Activated naive CD4-positive, alpha-beta T cell treated with anti-CD3 and anti-CD28 coated beads for 36 hours (primary cell): ENCODE measurements at regions not wholly inside any gene's neighbourhood (a gene's known extent, or its start where the extent isn't known, plus 50 kb on each side); places are given as distances from the start of the nearest gene placed in this dataset.

Experiments
- CTCF ChIA-PET: fragments of 350-600 bp; sonication (Branson Sonifier 250); formaldehyde crosslinking; loops from one replicate; lab custom pipeline; 2021; ENCODE audit warnings: antibody characterized with exemption; lab: Charles Lee
- DNase-seq: peaks from one replicate; pipeline ENCODE4 v3.0.0-alpha.2; 2020
- H3K27ac Mint-ChIP-seq: one replicate; pipeline ENCODE4 v1.8.0; 2021; ENCODE audit warnings: mild to moderate bottlenecking, mixed read lengths
- H3K27me3 Mint-ChIP-seq: one replicate; pipeline ENCODE4 v1.8.0; 2021; ENCODE audit warnings: low read depth, mixed read lengths
- H3K36me3 Mint-ChIP-seq: one replicate; pipeline ENCODE4 v1.8.0; 2021; ENCODE audit warnings: low read depth, mixed read lengths
- H3K4me1 Mint-ChIP-seq: one replicate; pipeline ENCODE4 v1.8.0; 2021; ENCODE audit warnings: low read depth, mixed read lengths
- H3K4me3 Mint-ChIP-seq: one replicate; pipeline ENCODE4 v1.8.0; 2021; ENCODE audit warnings: mild to moderate bottlenecking, moderate library complexity, mixed read lengths
- H3K9me3 Mint-ChIP-seq: one replicate; pipeline ENCODE4 v1.8.0; 2021; ENCODE audit warnings: mixed read lengths
- intact Hi-C: fragments of 100-400 bp; cut with micrococcal nuclease; formaldehyde crosslinking; loops from one replicate; pipeline ENCODE4 v1.15.1; 2023

GRCh38 chr6:139546106-139546472 lies 171.6 kb upstream of the CITED2 start:
- DNase-seq, result no peak
- intact Hi-C loops, result loop anchor here (10.0 kb wide), 2 partner anchors 331 to 431 kb away; no protein-coding TSS in a partner anchor
- H3K36me3 Mint-ChIP-seq, result no peaks in the 10 kb centered on the region
- H3K4me3 Mint-ChIP-seq, result no peak overlapping the region
- H3K27me3 Mint-ChIP-seq, result no peaks in the 10 kb centered on the region
- no peak overlapping the region for H3K27ac Mint-ChIP-seq
- CTCF ChIA-PET, result no interaction called here
- H3K9me3 Mint-ChIP-seq, result no peaks in the 10 kb centered on the region
- H3K4me1 Mint-ChIP-seq, result no peaks in the 10 kb centered on the region

GRCh38 chr6:139545206-139546105 lies 171.0 kb upstream of the CITED2 start:
- Mint-ChIP-seq H3K9me3 (no peaks in the 10 kb centered on the region), H3K4me1 (peaks cover 3% of the 10 kb centered on the region), H3K36me3 (no peaks in the 10 kb centered on the region), H3K27ac (no peak overlapping the region), H3K27me3 (no peaks in the 10 kb centered on the region), H3K4me3 (no peak overlapping the region)
- CTCF ChIA-PET, result no interaction called here
- intact Hi-C loops, result loop anchor here (10.0 kb wide), 2 partner anchors 331 to 431 kb away; no protein-coding TSS in a partner anchor
- DNase-seq, result no peak

- no peak overlapping the region for H3K4me3 Mint-ChIP-seq
- no peaks in the 10 kb centered on the region for H3K9me3 Mint-ChIP-seq
- no peak for DNase-seq
- intact Hi-C loops, result loop anchor here (10.0 kb wide), 2 partner anchors 330 to 430 kb away; no protein-coding TSS in a partner anchor
- peaks cover 10% of the 10 kb centered on the region for H3K4me1 Mint-ChIP-seq
- CTCF ChIA-PET, result no interaction called here
- H3K27ac Mint-ChIP-seq, result no peak overlapping the region
- no peaks in the 10 kb centered on the region for H3K36me3 Mint-ChIP-seq
- H3K27me3 Mint-ChIP-seq, result no peaks in the 10 kb centered on the region
Observed at GRCh38 chr6:139544701-139545057, 170.2 kb upstream of the CITED2 start.

GRCh38 chr6:139542351-139542750 lies 167.9 kb upstream of the CITED2 start:
- Mint-ChIP-seq H3K4me3 (no peak overlapping the region), H3K4me1 (peaks cover 12% of the 10 kb centered on the region), H3K27ac (no peak overlapping the region), H3K9me3 (no peaks in the 10 kb centered on the region), H3K36me3 (no peaks in the 10 kb centered on the region), H3K27me3 (no peaks in the 10 kb centered on the region)
- intact Hi-C loops, result loop anchor here (10.0 kb wide), 2 partner anchors 328 to 428 kb away; no protein-coding TSS in a partner anchor
- CTCF ChIA-PET, result no interaction called here
- DNase-seq, result no peak

GRCh38 chr6:139540894-139541293 lies 166.4 kb upstream of the CITED2 start:
- intact Hi-C loops, result loop anchor here (1.0 to 10.0 kb wide), 4 partner anchors 21 to 426 kb away; partner anchors contain the start of gene CITED2
- H3K36me3 Mint-ChIP-seq, result no peaks in the 10 kb centered on the region
- no peak overlapping the region for H3K27ac Mint-ChIP-seq
- H3K27me3 Mint-ChIP-seq, result no peaks in the 10 kb centered on the region
- H3K4me1 Mint-ChIP-seq, result peaks cover 12% of the 10 kb centered on the region
- H3K9me3 Mint-ChIP-seq, result no peaks in the 10 kb centered on the region
- CTCF ChIA-PET, result interaction anchor here (0.7 kb wide), 1 partner anchor 14 kb away, joined by 4 read pairs; no protein-coding TSS in a partner anchor
- no peak overlapping the region for H3K4me3 Mint-ChIP-seq
- DNase-seq, result no peak

- CTCF ChIA-PET, result no interaction called here
- no peaks in the 10 kb centered on the region for H3K27me3 Mint-ChIP-seq
- H3K9me3 Mint-ChIP-seq, result no peaks in the 10 kb centered on the region
- intact Hi-C loops, result loop anchor here (1.0 to 10.0 kb wide), 4 partner anchors 20 to 425 kb away; partner anchors contain the start of gene CITED2
- H3K4me3 Mint-ChIP-seq, result no peak overlapping the region
- peak; percentile 79 for DNase-seq
- peak overlapping the region; percentile 32 for H3K27ac Mint-ChIP-seq
- no peaks in the 10 kb centered on the region for H3K36me3 Mint-ChIP-seq
- H3K4me1 Mint-ChIP-seq, result peaks cover 12% of the 10 kb centered on the region
Observed at GRCh38 chr6:139540276-139540675, 165.8 kb upstream of the CITED2 start.

- H3K27me3 Mint-ChIP-seq, result no peaks in the 10 kb centered on the region
- H3K27ac Mint-ChIP-seq, result no peak overlapping the region
- CTCF ChIA-PET, result no interaction called here
- no peaks in the 10 kb centered on the region for H3K36me3 Mint-ChIP-seq
- no peaks in the 10 kb centered on the region for H3K9me3 Mint-ChIP-seq
- no peak for DNase-seq
- peaks cover 13% of the 10 kb centered on the region for H3K4me1 Mint-ChIP-seq
- H3K4me3 Mint-ChIP-seq, result no peak overlapping the region
- intact Hi-C loops, result loop anchor here (1.0 to 10.0 kb wide), 4 partner anchors 20 to 425 kb away; partner anchors contain the start of gene CITED2
Observed at GRCh38 chr6:139539852-139540251, 165.4 kb upstream of the CITED2 start.

GRCh38 chr6:139538366-139538765 lies 163.9 kb upstream of the CITED2 start:
- intact Hi-C loops, result no loop called here
- H3K4me1 Mint-ChIP-seq, result peaks cover 26% of the 10 kb centered on the region

GRCh38 chr6:139536751-139537617 lies 162.5 kb upstream of the CITED2 start:
- no peaks in the 10 kb centered on the region for H3K27me3 Mint-ChIP-seq
- intact Hi-C loops, result no loop called here
- H3K4me3 Mint-ChIP-seq, result no peak overlapping the region
- peaks cover 27% of the 10 kb centered on the region for H3K4me1 Mint-ChIP-seq
- H3K36me3 Mint-ChIP-seq, result no peaks in the 10 kb centered on the region
- DNase-seq, result no peak
- no peaks in the 10 kb centered on the region for H3K9me3 Mint-ChIP-seq
- H3K27ac Mint-ChIP-seq, result no peak overlapping the region
- CTCF ChIA-PET, result interaction anchor here (0.9 to 1.0 kb wide), 2 partner anchors 13 to 163 kb away, joined by 3 read pairs; partner anchors contain the start of gene CITED2

More at GRCh38 chr6:139538366-139538765, 163.9 kb upstream of the CITED2 start:
- H3K27me3 Mint-ChIP-seq, result no peaks in the 10 kb centered on the region
- CTCF ChIA-PET, result no interaction called here
- no peak overlapping the region for H3K27ac Mint-ChIP-seq
- no peak overlapping the region for H3K4me3 Mint-ChIP-seq
- no peaks in the 10 kb centered on the region for H3K9me3 Mint-ChIP-seq
- H3K36me3 Mint-ChIP-seq, result no peaks in the 10 kb centered on the region
- no peak for DNase-seq

- Mint-ChIP-seq H3K36me3 (no peaks in the 10 kb centered on the region), H3K9me3 (no peaks in the 10 kb centered on the region), H3K27me3 (no peaks in the 10 kb centered on the region), H3K27ac (no peak overlapping the region), H3K4me1 (peaks cover 20% of the 10 kb centered on the region), H3K4me3 (no peak overlapping the region)
- DNase-seq, result no peak
- intact Hi-C loops, result no loop called here
- CTCF ChIA-PET, result no interaction called here
Observed at GRCh38 chr6:139534472-139535115, 160.1 kb upstream of the CITED2 start.

GRCh38 chr6:139533573-139534471 lies 159.4 kb upstream of the CITED2 start:
- no peak for DNase-seq
- H3K4me1 Mint-ChIP-seq, result peaks cover 21% of the 10 kb centered on the region
- H3K36me3 Mint-ChIP-seq, result no peaks in the 10 kb centered on the region
- H3K4me3 Mint-ChIP-seq, result no peak overlapping the region
- CTCF ChIA-PET, result no interaction called here
- intact Hi-C loops, result no loop called here
- H3K27me3 Mint-ChIP-seq, result no peaks in the 10 kb centered on the region
- H3K27ac Mint-ChIP-seq, result no peak overlapping the region
- no peaks in the 10 kb centered on the region for H3K9me3 Mint-ChIP-seq
